ENCODE measurements at regions not wholly inside any gene's neighbourhood (a gene's known extent, or its start where the extent isn't known, plus 50 kb on each side); places are given as distances from the start of the nearest gene placed in this dataset.

GRCh38 chr1:17877316-17877715 is 122.2 kb downstream of the ACTL8 start:
- no peak for ATAC-seq

GRCh38 chr1:17877896-17878295 is 122.8 kb downstream of the ACTL8 start:
- DNase-seq (no peak), ATAC-seq (no peak)

More at GRCh38 chr1:17877316-17877715, 122.2 kb downstream of the ACTL8 start:
- no peak for DNase-seq

- ATAC-seq (no peak), DNase-seq (no peak)
Measured at GRCh38 chr1:17878837-17879236, 123.7 kb downstream of the ACTL8 start.

GRCh38 chr1:17880449-17880848 is 125.3 kb downstream of the ACTL8 start:
- DNase-seq = no peak
- no peak for ATAC-seq

- ATAC-seq (no peak), DNase-seq (no peak)
Measured at GRCh38 chr1:17881761-17882160, 126.6 kb downstream of the ACTL8 start.

- DNase-seq (no peak), ATAC-seq (no peak)
Measured at GRCh38 chr1:17883136-17883535, 128.0 kb downstream of the ACTL8 start.

GRCh38 chr1:17883662-17884395 is 128.7 kb downstream of the ACTL8 start:
- DNase-seq (no peak), ATAC-seq (no peak)

GRCh38 chr1:17885663-17886320 is 130.7 kb downstream of the ACTL8 start:
- DNase-seq (no peak), ATAC-seq (no peak)

- DNase-seq (no peak), ATAC-seq (no peak)
Measured at GRCh38 chr1:17886386-17886785, 131.3 kb downstream of the ACTL8 start.

- ATAC-seq (no peak), DNase-seq (no peak)
Measured at GRCh38 chr1:17886838-17887441, 131.8 kb downstream of the ACTL8 start.

GRCh38 chr1:17887661-17888371 is 132.7 kb downstream of the ACTL8 start:
- DNase-seq = no peak
- ATAC-seq = no peak

GRCh38 chr1:17890056-17890814 is 135.1 kb downstream of the ACTL8 start:
- DNase-seq (no peak), ATAC-seq (no peak)

- ATAC-seq (no peak), DNase-seq (no peak)
Measured at GRCh38 chr1:17890815-17891191, 135.7 kb downstream of the ACTL8 start.

- no peak for DNase-seq
- no peak for ATAC-seq
Measured at GRCh38 chr1:17891205-17892110, 136.3 kb downstream of the ACTL8 start.

GRCh38 chr1:17892225-17892624 is 137.1 kb downstream of the ACTL8 start:
- DNase-seq (no peak), ATAC-seq (no peak)

- ATAC-seq (no peak), DNase-seq (no peak)
Measured at GRCh38 chr1:17892851-17893250, 137.7 kb downstream of the ACTL8 start.

GRCh38 chr1:17893891-17894631 is 138.9 kb downstream of the ACTL8 start:
- no peak for DNase-seq
- ATAC-seq = no peak

- DNase-seq (no peak), ATAC-seq (no peak)
Measured at GRCh38 chr1:17895401-17895800, 140.3 kb downstream of the ACTL8 start.

GRCh38 chr1:17895986-17896385 is 140.9 kb downstream of the ACTL8 start:
- DNase-seq (no peak), ATAC-seq (no peak)

- no peak for ATAC-seq
Measured at GRCh38 chr1:17903386-17903785, 148.3 kb downstream of the ACTL8 start.

More at GRCh38 chr1:17903386-17903785, 148.3 kb downstream of the ACTL8 start:
- no peak for DNase-seq

All from stimulated activated naive CD8-positive, alpha-beta T cell treated with anti-CD3 and anti-CD28 coated beads, Interleukin-15, Interleukin-2, amounts not matched to agents 100 U/mL and 50 U/mL, for 24 hours (primary cell).